GM18508 (cell line): ENCODE measurements at regions not wholly inside any gene's neighbourhood (a gene's known extent, or its start where the extent isn't known, plus 50 kb on each side); places are given as distances from the start of the nearest gene placed in this dataset.

Source experiments
- ATAC-seq: cut with Tn5 transposase; IDR thresholded peaks from one replicate; pipeline ENCODE4 v1.9.1; 2021; ENCODE audit warnings: moderate number of reproducible peaks; ENCODE audit not compliant: insufficient read depth, unreplicated experiment

DNA sequence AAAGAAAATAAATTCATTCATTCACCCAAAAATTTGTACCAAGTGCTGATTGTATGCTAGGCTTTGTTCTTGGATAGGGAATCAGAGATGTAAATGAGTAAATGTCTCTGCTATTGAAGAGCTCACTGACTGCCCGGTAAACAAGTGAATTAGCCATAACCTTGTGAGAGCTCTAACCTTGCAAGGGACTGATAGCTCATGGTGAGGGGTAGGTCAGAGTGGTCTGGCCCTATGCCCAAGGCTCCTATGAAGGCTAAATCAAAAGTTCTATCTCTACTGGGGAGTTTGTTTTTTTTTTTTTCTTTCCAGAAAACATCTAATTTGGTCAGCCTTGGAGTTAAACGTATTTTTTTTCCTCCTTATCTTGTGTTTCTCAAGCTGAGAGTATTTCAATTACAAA, 172.8 kb upstream of the CDH11 start:
- no peak for ATAC-seq

DNA sequence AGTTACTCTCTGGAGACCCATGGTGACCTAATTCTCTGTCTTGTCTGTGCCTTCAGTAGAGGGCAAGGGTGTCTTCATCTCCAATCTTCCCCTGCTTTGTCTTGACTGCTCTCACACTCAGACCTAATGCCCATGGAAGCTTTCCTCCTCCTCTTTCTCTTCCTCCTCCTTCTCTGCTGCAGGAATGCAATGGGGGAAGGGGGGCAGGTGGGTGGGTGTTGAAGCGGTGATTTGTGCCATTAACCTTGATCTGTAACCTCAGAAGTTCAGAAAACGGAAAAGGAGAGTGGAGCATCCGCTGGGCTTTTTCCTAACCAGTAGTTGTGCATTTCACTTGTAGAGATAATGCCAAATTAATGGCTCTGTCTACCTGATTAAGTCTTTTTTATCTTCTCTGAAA, 172.3 kb upstream of the CDH11 start:
- no peak for ATAC-seq

DNA sequence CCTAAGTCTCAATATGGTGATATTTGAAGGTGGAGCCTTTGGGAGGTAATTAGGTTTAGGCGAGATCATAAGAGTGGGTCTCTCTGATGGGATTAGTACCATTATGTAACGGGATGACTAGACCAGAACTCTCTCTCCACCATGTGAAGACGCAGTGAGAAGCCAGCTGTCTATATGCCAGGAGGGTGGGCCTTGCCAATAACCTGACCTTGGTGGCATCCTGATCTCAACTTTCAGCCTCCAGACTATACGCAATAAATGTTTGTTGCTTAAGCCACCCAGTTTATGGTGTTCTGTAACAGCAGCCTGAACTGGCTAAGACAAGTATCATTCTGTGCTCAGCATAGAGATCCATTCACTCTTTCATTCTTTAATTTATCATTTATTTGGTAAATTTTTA, 167.2 kb upstream of the CDH11 start:
- no peak for ATAC-seq

DNA sequence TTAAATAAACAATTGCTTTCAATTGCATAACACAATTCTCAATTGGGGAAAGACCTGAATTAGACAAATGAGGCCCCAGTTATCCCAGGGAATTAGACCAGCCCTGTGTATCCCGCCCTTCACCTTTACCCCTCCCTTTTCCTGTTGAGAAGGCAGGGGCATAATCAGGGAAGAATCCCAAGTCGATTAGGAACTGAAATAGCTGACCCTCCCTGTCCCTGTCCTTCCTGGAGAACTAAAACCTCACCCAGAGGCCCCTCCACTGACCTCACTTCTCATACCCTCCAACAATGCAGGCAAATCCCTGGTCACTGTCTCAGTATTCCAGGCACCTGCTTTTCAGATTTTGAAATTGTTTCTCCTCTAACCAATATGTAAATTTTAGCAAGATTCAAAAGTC, 165.4 kb upstream of the CDH11 start:
- ATAC-seq = no peak

DNA sequence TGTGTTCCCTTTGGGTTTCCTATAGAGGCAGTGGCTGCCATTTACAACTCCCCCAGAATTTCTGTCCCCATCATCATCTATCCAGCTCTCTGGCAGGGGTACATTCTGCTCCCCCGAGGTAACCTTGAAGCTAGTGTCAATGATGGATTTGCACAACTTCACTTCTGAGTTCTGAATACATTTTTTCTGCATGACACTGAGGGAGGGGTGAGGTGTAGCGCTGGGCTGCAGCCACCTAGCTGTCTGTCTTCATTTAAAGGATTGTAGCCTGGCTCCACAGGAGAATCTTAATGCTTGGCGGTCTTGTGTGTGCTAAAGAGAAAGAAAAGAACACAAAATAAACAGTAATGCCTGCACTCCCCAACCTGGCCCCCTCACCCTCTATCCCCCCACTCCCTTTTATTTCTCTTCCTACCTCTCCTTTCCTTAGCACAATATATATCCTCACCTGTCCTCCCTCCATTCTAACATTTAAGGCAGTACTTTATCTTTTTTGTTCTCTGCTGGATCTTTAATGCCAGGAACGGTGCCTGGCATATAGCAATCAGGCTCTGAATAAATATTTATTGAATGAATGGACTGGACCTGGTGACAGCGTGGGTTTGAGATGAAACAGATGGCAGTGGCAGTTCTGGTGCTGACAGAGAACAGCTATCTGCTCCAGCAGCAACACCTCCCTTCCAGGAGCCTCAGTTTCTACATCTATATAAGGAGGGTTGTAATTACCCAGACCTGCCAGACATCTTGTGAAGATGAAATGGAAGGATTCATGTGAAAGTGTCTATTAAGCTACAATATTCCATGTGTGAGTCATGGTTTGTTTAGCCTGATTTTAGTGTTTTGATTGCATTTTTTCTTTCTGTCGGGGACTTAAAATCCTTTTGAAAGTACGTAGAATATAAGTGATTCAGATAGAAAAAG, 163.5 kb upstream of the CDH11 start:
- no peak for ATAC-seq

DNA sequence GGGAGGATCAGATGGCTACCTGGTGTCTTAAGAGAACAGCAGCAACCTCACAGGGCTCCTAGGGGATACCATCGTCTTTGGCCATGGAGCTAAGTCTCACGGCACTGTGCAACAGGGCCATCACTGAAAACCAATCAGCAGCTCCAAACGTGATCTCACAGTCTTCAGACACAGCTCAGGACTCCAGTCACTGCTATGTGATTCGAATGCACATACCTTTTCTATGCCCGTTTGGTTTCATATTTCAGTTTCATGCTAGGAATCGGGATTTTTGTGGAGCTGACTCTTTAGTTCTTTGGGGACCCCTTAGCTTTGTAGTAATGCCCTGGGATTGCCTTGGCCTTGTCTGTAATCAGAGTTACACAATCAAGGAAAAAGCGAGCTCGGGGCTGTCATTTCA, 162.8 kb upstream of the CDH11 start:
- ATAC-seq = no peak

DNA sequence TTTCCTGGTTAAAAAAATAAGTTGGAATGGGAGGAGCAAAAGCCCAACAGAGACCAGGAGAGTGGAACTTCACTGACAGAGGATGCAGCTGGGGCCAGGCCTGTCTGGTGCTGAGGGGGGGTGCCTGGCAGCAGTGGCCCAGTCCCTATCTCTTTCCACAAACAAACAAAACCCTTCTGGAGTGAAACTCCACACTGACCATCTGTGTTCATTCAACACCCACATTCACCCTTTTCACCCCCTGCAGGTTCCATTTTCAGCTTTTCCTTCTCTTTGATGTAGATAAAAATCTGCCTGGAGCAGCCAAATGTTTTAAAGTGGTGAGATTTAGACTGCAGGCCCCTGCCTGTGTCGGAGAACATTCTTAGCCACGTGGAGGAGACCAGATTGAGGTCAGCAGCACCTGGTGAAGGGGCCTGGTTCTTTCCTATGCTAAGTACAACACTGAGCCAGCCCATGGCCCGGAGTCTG, 161.4 kb upstream of the CDH11 start:
- ATAC-seq = no peak

DNA sequence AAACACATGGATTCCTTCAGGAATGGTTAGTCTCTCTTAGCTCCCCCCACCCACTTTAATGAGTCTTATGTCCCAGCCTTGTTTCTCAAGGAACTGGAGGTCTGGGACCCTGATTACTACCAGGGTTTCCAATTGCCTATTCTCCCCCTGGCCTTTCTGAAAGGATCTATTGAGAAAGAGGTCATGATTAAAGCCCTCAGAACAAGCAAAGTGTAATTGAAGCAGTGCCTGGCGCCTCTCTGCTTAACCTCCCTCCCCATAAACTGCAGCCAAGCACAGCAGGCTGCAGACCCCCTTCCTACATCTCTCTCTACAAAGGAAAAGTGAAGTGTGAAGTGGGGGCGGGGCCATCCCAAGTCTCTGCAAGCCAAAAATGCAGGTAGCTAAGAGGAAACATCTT, 159.7 kb upstream of the CDH11 start:
- ATAC-seq = no peak

DNA sequence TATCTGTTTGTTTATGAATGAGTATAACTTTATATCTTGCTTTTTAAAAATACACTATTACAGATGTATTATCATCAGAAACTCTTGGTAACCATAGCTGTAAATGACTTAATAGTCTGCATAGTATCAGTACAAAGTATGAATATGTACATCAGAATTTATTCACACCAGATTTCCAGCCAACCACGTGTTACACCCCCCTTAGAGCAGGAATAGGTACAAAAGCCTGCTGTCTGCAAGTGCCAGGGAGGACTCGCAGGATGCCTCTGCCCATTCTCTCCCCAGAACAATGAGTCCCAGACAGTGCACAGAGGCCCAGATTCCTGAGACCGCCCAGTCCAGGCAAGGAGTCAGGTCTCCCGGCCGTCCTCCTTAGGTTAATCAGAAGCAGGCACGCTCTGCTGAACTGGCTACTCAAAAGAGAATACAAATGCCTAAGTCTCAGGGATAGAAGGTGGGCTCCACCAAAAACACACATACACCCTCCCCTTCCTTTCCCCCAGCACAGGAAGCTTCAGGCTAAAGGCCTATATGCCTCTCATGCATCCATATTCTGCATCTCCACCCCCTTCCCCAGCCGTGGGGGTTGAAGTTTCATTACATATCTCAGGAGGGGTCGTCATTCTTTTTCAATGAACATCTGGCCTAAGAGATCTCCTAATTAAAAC, 159.1 kb upstream of the CDH11 start:
- ATAC-seq = no peak

DNA sequence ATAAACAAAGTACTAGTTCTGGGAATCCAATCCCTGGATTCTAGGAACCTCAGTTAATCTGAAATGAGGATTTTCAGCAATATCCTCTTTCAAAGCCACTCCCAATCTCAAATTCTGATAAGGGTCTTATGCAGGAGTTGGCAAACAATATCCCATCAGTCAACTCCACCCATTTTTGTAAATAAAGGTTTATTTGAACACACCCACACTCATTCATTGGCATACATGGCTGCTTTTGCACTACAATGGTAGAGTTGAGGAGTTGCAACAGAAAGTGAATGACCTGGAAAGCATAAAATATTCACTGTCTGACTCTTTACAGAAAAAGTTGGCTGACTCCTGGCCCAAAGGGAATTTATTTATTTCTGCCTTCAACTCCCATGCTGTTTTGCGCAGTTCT, 157.7 kb upstream of the CDH11 start:
- no peak for ATAC-seq

DNA sequence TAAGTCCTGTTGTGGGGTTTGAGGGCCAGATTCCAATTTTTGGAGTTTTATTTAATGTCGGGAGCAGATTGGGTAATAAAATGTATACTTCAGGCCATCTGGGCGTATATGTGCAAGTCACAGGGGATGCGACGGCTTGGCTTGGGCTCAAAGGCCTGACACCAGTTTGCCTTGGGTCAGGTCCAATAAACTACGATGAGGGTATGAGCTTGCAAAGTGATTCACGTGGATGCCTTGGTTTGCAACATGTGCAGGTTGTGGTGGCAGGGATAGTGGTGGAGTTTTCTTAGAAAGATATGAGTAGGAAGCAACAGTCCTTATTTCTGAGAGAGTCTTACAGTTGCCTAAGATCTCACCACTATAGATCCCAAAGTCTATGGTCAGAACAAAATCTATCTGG, 157.0 kb upstream of the CDH11 start:
- ATAC-seq = no peak

DNA sequence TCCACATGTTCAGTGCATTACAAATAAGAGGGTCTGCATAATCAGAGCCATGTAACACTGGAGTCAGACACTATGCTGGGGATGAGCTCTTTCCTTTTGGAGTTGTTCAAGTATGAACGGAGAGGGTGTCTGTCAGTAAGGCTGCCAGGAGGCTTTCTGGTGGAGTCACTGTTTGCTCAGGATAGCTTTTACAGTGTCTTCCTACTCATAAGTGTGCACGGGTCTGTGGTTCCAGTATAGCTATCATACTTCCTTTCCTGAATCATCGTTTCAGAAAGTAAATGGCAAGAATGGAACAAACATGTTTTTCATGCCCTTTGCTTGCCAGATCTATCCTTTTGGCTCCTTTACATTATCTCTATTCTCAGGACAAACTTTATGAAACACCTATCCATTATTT, 152.7 kb upstream of the CDH11 start:
- no peak for ATAC-seq

DNA sequence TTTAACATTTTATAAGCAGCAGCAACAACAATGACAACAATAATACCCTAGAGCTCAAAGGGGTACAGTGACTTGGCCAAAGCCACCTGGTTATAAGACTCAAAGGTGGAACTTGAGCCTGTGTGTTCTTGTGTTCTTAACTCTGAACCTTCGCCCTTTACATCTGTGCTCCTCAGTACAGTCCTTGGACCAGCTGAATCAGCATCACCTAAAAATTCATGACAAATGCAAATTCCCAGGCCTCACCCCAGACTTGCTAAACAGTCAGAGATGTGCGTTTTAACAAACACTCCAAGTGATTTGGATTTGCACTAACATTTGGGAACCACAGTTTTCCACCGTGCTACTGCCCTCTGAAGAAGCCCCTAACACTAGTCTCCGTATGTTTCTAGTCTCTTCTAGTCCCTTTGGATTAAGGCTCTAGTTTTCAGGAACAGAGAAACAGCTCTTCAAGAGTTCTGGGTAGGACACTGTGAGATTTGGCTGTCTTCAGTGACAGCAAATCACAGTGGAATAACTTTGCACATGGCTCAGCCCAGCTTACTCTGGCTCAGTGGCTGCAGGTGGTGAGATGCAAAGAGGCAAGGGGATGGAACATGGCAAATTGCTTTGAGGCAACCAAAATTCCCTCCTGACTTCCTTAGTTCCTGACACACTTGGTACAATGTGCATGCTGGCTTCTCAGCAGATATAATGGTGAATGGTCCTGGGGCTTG, 151.0 kb upstream of the CDH11 start:
- no peak for ATAC-seq

DNA sequence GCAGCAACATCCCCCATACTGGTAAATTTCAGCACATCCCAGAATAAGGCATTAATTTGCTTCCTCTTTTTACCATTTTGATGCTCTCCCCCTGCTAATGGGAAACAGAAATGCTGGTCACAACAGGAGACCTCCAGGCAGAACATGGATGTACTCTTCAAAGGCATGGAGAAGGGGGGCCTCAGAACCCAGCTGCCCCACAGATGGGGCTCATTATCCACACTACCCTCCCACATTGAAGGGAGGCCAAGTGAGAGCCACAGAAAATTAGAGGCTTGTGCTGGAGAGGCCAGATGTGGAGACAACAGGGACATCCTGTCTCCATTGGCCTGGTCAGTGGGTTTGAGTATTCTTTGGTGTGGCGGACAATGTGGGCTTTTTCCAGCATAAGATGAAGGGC, 150.1 kb upstream of the CDH11 start:
- ATAC-seq = no peak

DNA sequence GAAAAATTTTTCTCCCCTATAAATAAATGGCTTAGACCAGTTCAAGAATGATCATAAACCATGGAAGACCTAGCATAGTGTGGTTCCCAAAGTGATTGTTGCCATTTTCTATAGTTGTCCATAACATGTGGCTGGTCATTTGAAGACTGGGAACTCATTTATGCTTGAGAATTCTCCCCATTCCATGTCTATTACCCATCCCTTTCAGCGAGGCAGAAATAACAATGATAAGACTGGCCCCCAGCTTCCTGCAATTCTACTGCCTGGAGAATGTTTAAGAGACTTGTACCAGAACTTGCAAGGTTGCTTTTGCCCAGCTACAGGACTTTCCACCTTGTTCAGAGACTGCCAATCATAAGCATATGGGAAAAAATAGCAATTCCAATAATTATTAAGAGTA, 146.5 kb upstream of the CDH11 start:
- no peak for ATAC-seq

DNA sequence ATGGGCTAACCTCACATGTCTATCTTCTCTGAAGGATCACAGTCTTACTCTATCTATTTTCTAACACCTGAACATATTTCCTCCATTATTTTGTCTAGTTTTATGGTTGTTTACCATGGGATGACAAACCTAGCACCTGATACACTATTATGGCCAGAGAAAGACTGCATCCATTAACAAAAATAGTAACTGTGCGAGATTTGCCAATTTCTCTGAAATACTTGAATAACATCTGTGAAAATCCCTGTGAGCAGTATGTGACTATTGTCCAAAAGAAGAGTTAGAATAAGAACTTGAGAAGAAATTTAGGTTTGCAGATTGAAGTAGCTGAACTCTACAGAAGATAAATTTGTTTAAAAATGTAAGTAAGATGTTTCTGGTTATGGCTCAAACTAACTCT, 142.0 kb upstream of the CDH11 start:
- no peak for ATAC-seq

DNA sequence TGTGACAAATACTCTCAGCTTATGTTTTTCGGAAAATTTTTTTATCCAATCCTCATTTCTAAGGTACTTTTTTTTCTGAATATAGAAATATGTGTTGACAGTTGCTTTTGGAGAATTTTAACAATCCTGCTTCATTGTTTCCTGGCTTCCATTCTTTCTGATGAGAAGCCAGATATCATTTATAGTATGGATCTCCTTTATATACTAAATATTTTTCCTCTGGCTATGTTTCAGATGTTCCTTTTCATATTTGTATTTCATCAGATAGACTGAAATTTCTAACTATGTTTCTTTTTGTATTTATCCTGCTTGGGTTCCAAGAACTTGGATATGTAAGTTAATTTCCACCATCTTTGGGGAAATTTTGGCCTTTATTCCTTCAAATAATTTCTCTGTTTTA, 138.9 kb upstream of the CDH11 start:
- no peak for ATAC-seq

DNA sequence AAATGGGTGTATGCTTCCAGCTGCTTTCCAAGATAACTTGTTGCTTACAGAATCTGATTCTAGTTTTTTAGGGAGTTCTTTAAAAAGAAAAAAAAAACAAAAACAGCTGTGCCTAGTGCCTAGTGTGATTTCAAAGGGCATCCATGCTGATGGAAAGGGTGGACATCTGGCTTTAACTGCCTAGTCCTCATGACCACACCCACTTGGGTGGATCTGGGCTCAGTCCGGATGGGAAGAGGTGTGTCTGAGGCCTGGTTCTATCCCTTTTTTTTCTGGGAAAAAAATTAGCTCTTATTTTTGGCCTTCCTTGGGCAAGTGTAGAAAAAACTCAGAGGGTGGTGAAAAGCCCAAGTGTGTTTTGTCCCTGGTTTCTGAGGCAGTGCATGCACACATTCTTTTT, 132.3 kb upstream of the CDH11 start:
- ATAC-seq = no peak

DNA sequence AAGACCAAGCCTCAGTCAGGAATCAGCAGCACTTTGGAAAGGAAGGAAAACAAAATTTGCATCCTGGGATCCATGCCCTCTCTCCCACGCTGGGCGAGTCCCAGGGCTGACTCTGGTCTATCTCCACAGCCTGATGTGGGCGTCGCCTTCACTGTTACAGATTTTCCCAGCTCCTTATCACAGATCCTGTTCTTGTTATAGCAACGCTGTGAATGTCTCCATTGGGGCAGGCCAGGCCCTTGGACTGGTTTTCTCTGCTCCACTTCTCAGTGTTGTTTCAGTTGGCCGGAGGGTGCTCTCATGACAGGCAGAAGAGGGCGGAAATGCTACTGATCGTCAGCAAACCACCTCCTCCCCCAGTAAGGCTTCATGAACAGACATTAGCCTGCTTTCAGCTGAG, 127.9 kb upstream of the CDH11 start:
- no peak for ATAC-seq

DNA sequence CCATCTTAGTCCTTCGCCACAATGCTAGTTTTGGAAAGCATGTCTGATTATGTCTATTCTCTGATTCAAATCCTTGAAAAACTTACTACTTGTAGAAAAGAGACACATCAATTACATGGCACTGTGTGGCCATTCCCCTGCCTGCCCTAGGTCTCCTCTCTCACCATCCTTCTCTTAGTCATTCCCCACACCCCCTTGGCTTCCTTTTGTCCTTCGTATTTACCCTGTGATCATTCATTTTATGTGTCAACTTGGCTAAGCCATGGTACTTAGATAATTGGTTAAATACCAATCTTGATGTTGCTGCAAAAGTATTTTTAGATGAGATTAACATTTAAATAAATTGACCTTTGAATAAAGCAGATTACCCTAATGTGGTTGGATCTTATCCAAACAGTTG, 122.9 kb upstream of the CDH11 start:
- ATAC-seq = no peak
